ENCODE measurements at regions not wholly inside any gene's neighbourhood (a gene's known extent, or its start where the extent isn't known, plus 50 kb on each side); places are given as distances from the start of the nearest gene placed in this dataset.

DNA sequence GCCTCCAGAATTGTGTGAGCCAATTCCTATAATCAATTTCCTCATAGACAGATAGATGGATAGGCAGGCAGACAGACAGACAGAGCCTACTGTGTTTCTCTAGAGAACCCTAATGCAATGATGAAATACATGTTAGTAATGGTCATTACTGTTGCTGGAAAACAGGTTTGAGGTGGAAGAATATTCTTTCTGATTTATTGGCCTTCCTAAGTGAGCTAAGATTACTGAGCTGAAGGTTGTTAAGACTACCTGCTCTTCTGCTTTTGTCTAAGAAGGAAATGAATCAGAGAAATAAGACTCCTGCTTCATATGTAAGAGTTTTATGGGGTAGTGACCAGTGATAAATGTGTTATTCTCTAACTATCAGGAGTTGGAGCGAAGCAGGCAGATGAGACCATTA is 219.9 kb downstream of the ELAVL2 start:
- no peak for DNase-seq

DNA sequence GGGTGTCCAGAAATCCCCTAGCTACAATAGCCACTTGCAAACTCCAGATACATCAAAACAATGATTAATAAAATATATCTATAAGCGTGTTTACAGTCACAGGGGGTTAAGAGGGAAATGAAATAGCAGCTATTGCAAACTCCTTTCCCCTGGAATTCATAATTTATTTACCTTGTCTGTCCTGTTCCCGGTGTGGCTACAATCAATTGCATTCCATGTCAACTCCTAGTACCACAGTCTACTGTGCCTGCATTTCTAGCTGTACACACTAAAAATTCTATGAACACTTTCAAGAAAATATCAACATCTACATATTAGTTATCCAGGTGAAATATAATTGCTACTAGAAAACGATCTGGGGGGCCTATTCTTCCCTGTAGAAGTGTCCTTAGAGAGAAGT is 217.6 kb downstream of the ELAVL2 start:
- DNase-seq = no peak

DNA sequence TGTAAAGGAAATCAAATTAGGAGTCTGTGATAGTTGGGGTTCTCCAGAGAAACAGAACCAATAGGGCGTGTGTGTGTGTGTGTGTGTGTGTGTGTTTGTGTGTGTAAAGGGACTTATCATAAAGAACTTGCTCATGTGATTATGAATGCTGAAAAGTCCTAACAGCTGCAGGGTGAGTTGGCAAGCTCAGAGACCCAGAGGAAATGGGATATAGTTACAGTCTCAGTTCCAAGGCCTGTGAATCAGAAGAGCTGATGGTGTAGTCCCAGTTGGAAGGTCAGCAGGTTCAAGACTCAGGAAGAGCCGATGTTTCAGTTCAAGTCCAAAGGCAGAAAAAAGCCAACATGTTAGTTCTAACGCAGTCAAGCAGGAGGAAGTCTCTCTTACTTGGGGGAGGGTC is 214.2 kb downstream of the ELAVL2 start:
- no peak for DNase-seq

DNA sequence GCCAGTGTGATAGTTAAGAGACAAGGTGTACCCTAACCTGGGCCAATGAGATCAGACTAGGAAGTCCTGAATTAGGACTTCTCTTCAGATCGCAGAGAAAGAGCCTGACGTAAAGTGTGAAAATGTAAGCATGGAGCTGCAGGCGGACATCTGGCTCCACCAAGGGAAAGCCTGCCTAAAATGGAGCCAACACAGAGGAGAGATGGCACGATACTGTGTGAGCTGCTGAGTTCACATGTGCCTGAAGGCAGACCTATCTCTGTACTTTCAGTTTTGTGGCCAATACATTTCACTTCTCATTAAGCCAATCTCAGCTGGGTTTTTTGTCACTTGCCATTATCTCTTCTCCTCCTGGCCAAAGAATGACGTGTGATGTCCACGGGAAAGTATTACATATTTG is 210.5 kb downstream of the ELAVL2 start:
- DNase-seq = no peak

DNA sequence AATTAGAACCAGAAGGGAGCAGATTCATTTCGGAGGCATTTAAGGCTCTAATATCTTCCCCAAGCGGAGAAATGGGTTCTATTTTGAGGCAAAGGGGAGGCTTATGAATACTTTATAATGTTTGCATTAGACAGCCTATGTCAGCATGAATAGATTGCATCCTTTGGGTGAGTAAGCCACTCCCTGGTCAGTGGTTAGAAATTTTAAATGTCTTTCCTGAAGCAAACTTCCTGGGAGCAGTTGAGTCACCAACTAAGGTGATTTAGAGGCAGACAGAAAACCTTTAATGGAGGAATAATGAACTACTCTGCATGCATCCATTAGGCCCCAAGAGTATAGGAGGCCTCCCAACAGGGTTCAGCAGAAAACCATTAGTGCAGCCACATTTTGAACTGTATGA is 204.9 kb downstream of the ELAVL2 start:
- no peak for DNase-seq

DNA sequence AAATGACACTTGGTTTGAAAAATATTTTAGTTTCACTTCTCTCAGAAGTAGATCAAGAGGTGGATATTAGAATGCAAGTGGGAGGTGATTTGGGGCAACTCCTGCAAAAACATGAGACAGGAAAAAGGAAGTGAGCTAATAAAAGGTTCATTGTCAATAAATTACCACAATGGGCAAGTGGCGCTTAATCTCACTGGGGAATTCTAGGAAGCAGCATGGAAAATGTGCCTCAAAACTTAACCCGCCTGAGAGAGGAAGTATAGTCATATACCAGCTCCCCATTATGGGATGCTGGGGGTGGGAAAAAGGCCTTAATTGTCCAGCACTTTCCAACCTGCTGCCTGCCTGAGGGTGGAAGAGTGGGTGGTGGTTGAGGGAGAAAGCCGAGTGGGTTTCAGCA is 204.1 kb downstream of the ELAVL2 start:
- no peak for DNase-seq

DNA sequence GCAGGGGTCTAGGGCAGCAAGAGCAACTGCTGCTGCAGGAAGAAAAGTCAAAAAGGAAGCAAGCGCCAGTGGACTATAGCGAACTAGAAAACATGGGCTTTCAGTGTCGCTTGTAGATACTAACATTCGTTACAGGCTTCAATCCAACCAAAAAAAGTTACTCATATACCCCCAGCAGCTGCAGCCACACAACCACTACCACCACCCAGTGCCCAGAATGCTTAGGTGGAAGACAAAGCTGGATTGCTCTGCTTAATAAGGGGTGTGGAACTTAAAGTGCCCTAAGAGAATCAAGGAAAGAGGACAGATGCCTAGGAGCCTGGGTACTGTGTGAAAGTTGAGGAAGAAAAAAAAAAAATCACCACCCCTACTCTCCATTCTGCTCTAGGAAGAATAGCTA is 203.6 kb downstream of the ELAVL2 start:
- DNase-seq = no peak

DNA sequence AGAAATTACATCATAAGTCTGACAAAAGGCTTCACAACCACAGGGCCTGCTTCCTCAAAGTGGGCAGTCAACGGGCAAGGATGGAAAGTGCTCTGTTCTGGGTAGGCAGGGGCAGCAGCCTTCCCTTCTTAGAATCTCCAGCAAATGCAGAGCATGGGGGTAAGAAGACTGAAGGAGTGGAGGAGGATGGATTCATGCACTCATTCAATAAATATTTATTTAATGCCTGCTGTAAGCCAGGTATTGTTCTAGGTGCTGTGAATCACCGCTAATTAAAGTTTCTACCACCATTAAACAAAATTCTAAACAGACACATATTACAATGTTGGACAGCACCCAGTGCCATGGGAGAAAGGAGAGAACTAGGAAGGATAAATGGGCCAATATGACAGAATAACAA is 195.6 kb downstream of the ELAVL2 start:
- no peak for DNase-seq

DNA sequence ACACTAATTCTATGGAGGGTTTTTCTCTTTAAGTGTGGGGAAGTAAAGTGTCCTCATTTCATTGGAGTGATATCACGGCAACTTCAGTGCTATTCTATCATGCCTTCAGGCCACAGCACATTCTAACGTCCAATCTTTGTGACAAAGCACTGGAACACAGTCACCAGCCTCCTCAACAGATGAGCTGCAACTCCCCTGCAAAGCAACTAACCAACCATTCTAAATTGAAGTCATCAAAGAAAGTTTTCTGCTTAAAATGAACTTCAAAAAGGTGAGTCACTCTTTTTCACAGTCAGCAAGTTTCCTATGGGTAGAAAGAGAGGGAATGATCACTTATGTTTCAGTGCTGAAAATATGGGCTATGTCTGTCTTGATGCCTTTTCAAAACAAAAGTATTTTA is 190.8 kb downstream of the ELAVL2 start:
- DNase-seq = no peak

DNA sequence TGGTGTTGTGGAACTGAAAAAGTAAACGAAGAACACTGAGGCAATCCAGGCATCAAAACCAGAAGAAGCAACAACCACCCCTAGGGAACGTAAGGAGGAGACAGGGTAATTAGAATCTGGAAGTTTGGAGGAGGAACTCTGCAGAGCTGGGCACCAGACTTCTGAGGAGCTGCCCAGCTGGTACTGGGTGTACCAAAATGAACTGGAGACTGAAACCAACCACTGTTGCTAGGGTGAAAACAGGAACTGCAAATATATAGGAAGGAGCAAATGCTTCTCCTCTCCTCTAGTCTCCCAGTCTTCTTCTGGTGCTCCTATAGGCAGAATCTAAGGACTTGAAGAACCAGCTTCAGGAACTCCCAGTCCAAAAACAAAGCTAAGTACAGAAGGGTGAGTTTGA is 189.8 kb downstream of the ELAVL2 start:
- DNase-seq = no peak

DNA sequence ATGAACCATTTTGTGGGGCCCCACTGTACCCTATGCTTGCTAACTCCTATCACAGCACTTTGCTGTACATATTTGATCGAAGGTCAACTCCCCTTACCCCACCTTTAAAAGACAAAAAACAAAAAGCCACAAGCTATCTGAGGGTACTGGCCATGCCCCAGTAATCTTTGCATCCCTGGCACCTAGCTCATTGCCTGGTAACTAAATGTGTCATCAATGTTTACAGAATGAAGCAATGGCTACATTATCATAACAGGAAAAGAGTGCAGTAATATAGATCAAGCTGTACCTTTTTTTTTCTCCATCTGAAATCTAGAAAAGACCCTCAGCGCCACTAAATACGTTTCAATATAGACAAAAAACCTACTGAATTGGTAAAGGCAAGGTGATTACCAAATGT is 188.0 kb downstream of the ELAVL2 start:
- DNase-seq = no peak

DNA sequence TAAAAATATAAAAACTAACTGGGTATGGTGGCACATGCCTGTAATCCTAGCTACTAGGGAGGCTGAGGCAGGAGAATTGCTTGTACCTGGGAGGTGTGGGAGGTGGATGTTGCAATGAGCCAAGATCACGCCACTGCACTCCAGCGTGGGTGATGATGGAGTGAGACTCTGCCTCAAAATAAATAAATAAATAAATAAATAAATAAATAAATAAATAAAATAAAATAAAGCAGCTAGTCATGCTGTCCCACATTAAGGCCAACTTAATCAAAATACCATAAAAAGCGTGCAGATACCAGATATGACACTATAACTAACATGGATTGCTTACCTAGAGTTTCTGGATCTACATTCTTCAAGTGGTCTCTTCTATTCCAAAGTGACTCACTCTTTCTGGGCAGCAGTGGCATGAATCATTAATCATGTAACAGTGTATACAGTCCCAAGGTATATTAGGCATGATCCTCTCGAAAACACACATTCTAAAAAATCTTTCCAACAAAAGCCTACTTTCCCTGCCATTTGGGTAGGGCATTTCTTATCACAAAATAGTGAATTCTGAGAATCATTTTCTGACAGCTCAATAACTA is 187.1 kb downstream of the ELAVL2 start:
- no peak for DNase-seq
